Nucleus accumbens (tissue), 56 donors: ENCODE measurements at regions not wholly inside any gene's neighbourhood (a gene's known extent, or its start where the extent isn't known, plus 50 kb on each side); places are given as distances from the start of the nearest gene placed in this dataset.

ENCODE experiments used
- DNase-seq, 56 donors: peaks; one replicate each; lab custom pipeline; 2025; lab: John Stamatoyannopoulos, UW

DNA sequence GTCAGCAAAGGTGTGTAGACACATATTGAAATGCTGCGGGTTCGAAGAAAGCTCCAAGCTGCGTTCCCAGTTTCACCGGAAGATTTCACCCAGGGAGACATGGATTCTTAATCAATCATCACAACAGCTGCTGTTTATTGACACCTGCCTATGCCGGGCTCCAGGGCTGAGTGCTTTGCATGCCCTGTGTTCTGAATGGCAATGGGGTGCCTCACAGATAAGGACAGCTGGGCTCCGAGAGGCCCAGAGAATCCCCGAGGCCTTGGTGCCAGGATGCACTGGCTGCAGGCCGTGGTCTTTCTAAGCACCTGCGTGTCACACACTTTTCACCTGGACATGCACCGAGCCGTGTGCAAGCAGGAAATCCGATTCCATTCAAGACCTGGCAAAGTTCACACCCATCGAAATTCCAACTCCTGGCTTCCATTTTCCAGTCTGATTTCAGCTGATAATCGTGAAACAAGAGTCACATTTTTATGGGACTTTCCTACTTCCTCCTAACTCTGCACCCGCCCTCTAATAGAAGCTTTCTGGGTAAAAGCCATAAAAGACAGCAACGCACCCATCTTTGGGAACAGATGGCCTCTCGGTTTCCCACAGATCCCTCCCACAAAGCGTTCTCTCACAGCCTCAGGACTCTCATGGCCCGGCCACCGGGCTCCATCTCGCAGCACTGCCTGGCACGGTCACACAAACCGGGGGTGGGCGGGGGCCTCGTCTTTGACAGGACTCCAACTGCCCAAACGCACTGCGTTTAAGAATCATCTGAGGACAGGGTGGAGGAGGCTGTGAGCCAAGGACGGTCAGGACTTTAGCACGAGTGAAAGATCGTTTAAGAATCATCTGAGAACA, 245.6 kb upstream of the SALL3 start:
- DNase-seq = peak in 8 of 56 donors; percentile 9 to 41 (median 26)

DNA sequence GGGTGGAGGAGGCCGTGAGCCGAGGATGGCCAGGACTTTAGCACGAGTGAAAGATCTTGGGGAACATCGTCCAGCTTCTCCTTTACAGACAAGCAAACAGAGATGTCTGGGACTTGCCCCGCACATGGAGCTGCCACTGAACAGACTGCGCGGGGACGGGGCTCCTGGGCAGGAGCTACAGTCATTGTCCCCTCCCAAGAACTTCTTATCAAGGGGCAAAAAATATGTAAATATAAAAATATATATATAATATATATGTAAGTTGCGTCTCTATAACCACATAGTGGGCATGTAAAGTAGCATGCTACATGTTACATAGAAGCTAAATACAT, 245.0 kb upstream of the SALL3 start:
- no peak for DNase-seq

DNA sequence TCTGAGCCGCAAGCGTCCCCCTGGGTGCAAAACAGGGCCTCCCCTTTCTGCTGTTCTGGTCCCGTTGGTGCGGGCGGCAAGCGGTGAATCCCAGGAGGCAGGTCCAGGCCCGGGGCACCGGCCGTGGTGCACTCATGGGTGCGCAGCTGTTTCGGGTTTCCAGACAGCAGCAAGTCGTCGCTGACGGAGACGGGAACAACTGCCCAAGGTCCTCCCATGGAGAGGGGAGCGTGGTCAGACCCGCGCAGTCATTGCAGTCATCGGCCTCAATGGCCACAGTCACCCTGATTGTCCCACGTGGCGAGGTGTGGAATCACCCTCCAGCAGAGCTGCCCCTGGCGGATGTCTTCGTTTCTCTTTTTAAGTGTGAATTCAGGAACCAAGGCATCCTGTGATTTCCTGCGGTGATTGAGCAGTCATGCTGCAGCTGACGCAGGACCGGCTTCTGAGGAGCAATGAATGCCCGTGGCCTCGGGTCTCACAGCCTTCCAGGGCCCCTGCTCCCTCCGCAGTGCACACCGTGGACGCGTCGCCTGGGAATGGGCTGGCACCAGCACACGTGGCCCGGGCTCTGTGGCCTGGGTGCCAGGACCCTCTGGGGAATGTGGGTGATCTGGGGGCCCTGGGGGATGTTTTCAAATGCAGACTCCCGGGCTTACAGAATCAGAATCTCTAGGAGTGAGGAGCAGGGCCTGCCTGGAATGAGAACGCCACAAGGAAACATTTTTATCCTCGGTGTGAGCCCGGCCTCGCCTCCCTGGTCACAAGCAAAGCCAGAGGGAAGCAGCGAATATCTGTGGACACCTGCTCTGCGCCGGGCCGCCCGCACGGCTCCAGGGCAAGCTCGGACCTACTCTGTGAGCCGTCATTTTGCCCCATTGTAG, 244.2 kb upstream of the SALL3 start:
- DNase-seq = no peak

- no peak for DNase-seq
Observed at GRCh38 chr18:78736015-78736690, 243.5 kb upstream of the SALL3 start.

- DNase-seq = no peak
Observed at GRCh38 chr18:78737006-78737915, 242.4 kb upstream of the SALL3 start.

- no peak for DNase-seq
Observed at GRCh38 chr18:78738076-78738690, 241.4 kb upstream of the SALL3 start.

GRCh38 chr18:78739115-78739514, 240.5 kb upstream of the SALL3 start:
- no peak for DNase-seq

DNA sequence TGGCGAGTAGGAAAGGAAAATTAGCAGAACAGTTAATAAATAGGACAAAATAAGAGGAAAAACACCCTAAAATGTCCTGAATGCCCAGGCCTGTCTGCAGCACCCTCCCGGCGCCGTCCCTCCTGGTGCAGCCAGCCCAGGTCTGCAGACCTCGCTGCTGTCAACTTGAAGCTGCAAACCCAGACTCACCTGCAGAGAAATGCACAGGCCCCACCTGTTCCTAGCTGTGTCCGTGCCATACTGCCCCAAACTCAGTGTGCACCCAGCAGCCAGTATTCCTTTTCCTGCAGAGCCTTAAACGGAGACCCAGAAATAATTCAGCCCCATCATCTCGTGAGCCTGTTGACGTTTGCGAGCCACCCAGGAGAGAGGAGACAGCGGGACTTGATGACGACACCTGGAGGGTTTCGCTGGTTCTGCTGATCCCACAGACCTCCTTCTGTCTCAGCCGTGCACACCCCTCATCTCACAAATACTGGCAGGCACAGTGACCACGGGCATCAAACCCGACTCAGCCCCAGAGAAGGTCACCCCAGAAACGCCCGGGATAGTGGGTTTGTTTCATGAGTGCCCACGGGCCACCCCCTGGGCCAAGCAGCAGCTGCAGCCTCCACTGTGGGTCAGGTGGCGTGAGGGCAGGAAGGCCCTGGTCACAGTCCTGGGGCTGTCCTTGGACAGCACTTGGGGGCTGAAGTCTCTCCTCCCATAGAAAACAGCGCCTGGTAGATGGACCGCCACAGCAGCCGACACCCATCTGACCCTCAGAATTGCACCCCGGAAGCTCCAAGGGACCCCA, 239.5 kb upstream of the SALL3 start:
- no peak for DNase-seq

DNA sequence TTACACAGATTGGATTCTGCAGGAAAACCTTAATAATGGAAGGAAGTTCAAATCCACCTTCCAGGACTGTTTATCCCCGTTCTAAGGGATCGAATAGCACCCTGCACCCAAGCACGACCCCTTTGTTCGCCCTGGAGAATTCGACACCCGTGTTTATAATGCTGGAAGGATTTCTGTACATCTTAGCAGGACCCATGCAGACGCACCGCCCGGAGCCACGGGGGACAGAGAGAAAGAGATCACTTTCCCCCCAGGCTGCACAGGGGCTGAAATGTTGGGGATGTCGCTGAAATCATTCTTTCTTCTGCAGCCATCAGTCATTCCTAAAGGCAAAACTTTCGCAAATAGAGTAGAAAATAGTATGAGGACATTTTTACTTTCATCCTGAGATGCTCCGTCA, 238.7 kb upstream of the SALL3 start:
- DNase-seq = no peak

- no peak for DNase-seq
Observed at GRCh38 chr18:78741381-78742217, 238.0 kb upstream of the SALL3 start.

DNA sequence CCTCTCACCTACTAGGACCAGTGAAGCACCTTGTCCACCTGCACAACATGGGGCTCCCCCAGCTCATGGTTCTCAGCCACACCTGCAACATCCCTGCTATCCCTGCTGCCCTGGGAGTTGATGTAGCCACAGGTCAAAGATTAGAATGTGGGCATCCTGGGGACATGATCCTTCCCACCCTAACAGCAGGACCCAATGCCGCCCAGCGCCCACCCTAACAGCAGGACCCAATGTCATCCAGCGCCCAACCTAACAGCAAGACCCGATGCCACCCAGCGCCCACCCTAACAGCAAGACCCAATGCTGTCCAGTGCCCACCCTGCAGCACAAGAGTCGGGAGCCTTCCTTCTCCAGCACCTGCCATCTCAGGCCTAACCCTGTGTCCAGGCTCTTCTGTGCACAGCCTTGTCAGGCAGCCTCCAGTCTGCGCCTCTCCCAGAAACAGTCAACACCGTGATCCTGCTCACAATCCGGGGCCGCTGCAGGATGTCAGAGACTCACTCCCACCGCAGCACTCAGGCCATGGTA, 237.3 kb upstream of the SALL3 start:
- no peak for DNase-seq

DNA sequence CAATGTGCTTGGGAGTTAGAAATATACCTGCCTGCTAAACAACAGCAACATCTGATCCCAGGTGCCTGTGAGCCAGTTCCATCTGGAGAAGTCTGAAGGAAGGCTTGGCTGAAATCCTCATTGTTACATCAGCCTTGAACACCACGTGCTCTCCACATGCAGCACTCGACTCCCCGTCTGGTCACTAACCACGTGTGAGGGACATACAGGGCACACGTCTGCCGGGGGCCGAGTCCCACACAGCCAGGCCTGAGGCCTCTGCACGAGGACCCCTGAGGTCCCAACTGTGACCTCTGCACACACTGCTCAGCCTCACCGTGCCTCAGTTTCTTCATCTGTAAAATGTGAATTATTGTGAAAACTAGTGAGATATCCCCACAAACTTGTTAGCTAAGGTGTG, 236.5 kb upstream of the SALL3 start:
- no peak for DNase-seq

DNA sequence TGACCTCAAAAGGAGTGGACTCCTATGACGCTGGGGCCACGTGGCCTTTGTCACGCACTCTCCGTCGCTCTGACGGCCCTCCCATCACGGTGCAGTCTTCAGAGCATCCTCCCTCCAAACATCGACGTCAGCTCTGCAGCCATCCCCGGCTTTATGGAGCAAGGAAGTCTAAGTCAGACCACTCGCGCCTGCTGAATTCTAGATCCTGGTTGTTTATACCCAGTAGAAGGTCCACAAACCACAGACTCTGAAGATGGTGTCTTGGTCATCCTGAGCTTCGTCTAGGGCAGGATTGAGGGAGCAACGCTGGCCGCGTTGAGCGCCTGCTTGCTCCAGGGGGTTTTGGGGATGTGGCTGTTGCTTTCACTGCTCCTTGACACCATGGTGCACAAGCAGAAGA, 228.0 kb upstream of the SALL3 start:
- no peak for DNase-seq

GRCh38 chr18:78753240-78753639, 226.4 kb upstream of the SALL3 start:
- no peak for DNase-seq

GRCh38 chr18:78754311-78755043, 225.1 kb upstream of the SALL3 start:
- DNase-seq = no peak

DNA sequence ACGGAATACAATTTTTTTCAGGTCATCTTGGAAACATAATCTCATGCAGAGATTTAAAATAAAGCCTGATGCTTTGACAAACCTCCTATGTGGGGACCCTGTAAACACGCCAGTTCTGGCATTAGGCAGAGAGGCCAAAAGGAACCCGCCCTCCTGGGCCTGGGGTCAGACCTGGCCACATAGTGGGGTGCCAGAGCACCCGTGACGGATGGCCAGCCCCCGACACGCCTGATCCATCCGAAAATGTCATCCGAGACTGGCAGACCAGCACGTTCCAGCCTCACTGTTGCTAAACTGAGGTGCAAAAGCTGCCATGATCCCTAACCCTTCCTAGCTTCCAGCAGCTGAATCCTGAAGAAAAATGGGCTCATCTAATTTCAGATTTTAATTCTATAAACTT, 222.6 kb upstream of the SALL3 start:
- DNase-seq = no peak

- no peak for DNase-seq
Observed at GRCh38 chr18:78758496-78758895, 221.1 kb upstream of the SALL3 start.
